ENCODE measurements at regions not wholly inside any gene's neighbourhood (a gene's known extent, or its start where the extent isn't known, plus 50 kb on each side); places are given as distances from the start of the nearest gene placed in this dataset.

- TF ChIP-seq, protein P1, sequence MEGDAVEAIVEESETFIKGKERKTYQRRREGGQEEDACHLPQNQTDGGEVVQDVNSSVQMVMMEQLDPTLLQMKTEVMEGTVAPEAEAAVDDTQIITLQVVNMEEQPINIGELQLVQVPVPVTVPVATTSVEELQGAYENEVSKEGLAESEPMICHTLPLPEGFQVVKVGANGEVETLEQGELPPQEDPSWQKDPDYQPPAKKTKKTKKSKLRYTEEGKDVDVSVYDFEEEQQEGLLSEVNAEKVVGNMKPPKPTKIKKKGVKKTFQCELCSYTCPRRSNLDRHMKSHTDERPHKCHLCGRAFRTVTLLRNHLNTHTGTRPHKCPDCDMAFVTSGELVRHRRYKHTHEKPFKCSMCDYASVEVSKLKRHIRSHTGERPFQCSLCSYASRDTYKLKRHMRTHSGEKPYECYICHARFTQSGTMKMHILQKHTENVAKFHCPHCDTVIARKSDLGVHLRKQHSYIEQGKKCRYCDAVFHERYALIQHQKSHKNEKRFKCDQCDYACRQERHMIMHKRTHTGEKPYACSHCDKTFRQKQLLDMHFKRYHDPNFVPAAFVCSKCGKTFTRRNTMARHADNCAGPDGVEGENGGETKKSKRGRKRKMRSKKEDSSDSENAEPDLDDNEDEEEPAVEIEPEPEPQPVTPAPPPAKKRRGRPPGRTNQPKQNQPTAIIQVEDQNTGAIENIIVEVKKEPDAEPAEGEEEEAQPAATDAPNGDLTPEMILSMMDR (IDR thresholded peaks at IDR 0.05) = no peak
- TF ChIP-seq EP300 (IDR thresholded peaks at IDR 0.05) (no peak), POLR2A (IDR thresholded peaks at IDR 0.05) (no peak)
Observed at GRCh38 chr6:156027248-156027626, 571.6 kb upstream of the NOX3 start.
